AG08396 (cell line): ENCODE measurements at regions not wholly inside any gene's neighbourhood (a gene's known extent, or its start where the extent isn't known, plus 50 kb on each side); places are given as distances from the start of the nearest gene placed in this dataset.
"Not testable (repeated sequence)": the region's sequence is repeated elsewhere in the genome, so short reads cannot be mapped to it uniquely, and the experiment has no call there.

Source experiments
- DNase-seq: peaks from one replicate; pipeline ENCODE4 v3.0.0; 2012; ENCODE audit warnings: low spot score, mixed read lengths

DNA sequence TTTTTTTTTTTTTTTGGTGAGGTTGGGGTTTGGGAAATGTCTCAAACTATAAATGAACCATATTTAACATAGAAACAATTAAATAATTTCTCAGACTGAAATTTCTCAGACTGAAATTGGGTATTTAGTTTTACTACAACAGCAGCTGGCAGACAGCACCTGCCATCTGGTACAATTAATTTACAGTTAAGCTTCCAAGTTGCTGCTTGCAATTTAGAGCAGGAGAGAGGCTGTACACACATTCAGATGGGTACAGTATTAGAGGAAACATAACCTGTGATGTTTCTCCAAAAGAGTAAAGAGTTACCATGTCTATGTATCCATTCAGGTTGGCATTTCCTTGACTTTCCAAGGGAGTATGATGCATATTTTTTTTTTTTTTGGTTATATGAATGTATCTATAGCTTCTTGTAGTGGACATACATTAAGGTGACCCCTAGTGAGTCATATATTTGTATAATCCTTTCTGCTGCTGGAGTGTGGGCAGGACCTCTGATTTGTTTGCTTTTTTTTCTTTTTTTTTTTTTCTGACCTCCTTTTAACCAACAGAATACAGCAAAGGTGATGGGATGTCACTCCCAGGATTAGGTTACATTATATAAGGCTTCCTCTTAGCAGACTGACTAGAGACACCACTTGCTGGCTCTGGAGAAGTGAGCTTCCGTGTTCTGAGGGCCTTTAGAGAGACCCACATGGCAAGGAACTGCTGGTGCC is 201.7 kb downstream of the PTH2R start:
- no peak for DNase-seq

DNA sequence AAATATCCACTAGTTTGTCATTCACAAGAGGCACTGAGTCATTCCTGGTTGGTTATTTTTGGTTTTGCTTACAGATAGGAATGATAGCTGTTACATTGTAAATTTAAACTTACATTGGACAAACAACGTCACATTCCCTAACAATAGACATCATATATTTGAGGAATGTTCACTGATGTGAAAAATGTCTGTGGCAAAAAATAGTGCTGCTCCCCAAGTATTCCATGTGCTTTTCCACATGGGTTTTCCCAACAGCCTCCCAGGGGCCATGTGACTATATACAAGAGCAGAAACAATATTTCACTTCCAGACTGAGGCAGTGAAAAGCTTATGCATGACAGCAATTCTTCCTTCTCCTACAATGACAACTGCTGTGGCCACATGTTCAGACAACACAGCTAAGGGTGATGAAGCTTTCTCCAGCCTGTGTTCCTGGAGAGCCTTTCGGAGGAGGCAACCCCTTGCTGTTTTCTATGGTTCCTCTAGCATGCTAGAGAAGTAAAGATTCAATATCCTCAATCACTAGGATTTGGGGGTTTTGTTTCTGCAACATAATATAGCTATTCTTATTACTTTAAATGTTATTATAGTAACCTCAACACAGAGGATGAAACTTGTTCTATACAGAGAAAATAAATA is 202.7 kb downstream of the PTH2R start:
- no peak for DNase-seq

DNA sequence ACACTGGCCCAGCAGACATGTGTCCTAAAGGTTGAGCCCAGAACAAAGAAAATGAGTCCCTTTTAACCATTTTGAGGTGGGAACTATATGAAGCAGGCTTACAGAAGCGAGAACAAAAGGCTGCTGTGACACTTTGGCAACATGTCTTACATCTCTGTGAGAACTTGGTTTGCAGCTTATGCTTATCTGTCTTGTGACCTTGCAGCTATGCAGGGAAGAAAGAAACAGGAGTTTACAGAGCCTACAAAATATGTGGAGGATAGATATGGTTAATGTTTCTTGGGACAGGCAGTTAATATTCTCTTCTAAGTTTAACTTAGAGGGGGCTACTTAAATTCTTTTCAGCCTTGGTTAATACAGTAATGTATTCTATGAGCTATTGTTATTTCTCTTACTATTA is 209.1 kb downstream of the PTH2R start:
- not testable (repeated sequence) for DNase-seq

DNA sequence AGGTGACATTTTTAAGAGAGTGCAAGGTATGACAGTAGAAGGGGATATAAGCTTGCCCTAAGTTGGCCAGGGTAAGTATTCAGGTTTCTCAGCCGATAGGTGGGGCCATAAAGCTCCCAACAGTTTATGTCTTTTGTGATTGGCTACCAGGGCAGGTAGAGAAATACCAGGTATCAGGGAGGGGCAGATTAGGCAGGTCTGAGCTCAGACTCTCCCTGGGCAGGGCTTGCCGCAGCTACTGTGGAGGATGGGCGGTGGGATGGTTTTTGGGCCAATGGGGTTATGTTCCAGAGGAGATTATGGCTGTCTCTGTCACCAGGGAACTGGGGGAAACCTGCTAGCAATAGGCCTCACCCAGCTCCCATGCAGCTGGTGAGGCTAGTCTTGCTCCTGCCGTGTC is 211.6 kb downstream of the PTH2R start:
- no peak for DNase-seq

DNA sequence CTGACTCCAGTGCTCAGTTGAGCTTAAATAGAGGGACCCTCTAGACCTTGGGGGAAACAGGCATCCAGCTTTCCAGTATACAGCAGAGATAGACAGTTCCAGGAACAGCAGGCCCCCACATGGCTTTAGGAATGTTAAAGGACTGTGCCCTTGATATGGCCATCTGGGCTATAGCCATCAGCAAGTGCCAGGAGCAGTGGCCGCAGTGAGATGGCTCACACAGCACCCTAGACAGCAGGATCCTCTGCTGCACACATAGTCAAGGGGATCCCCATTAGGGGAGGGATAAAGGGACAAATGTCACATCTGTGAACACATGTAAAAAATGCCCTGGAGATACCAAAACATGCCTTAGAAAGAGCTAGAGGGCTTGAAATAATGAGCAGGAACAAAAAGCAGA is 213.4 kb downstream of the PTH2R start:
- DNase-seq: no peak

DNA sequence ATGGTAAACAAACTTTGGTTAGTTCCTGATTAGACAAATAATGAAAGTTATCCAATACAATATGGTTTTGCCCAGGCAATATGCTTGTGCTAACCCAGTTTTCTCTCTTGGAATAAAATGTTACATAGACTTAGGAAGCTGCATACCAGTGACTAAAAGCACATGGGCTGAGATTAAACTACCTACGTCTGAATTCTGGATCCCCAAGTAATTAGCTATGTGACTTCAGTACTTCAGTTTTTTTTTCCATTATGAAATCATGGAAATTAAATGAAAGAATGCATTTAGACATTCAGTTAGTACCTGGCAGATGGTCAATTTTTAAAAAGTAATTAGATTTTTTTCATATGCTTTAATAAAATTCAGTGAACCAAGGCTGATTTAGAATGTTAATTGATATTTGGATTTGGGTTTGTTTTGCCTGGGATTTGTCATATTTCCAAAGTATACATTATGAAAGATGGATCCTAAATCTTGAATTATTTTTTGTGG is 213.9 kb downstream of the PTH2R start:
- DNase-seq: no peak

DNA sequence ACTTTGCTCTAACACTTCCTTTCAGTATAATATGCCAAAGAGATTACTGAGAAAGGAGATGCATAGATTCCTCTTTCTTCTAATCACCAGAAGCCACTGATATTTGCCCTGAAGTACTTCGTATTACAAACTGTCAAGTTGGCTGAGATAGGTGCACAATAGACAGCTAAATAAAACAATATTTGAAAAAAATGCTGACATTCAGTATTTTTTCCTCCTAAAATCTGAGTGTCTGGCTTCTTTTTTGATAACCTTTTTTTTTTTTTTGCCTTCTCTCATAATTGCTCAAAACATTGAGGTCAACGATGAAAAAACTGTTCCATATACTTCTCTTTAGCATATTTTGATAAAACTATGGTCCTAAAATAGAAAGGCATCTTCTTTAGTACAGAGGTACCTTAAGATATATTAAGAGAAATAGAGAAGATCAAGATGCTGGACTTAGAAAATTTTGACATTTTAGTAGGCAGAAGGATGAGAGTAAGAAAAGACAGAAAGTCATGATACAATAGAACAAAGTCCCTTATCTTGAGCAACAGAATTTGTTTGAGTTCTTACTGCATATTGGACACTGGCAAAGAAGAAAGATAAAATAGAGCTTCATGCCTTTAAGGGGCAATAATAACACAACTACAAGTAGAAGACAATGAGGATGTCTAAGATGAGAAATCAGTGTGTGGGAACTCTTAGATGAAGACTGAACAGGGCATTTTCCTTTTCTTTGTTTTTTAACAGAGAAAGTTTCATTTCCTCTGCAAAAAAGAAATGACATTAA is 220.7 kb downstream of the PTH2R start:
- DNase-seq: no peak

DNA sequence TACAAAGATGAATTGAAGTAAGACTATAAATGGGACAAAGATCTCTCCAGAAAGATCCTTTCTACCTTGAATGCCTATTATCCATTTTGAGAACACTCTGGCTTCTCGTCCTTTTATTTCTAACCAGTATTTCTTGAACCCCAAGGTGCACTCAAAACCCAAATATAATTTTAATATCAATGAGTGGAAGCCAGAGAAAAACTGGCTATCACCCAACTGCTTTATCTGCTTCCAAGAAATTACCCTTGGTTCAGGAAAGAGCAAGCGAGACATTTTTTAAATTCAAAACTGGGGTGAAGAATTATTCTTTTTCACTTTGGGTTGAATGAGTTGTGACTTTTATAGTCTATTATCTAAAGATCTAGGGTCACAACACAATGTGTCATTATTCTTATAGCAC is 221.3 kb downstream of the PTH2R start:
- DNase-seq: no peak

DNA sequence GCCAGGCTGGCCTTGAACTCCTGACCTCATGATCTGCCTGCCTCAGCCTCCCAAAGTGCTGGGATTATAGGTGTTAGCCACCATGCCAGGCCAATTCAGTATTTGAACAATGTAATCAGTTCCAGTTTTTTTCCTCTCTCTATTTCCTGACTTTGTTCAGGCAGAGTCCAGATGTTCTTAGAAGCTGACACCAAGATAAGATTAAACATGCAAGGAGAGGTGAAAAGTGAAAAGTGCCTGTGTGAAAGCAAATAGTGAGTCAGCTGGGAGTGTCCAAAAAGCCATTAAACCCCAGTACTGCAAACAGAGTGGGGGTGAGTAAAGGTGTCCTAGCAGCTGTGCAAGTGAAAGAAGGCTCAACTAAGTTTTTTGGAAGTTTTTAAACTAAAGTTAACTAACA is 231.5 kb downstream of the PTH2R start:
- no peak for DNase-seq

DNA sequence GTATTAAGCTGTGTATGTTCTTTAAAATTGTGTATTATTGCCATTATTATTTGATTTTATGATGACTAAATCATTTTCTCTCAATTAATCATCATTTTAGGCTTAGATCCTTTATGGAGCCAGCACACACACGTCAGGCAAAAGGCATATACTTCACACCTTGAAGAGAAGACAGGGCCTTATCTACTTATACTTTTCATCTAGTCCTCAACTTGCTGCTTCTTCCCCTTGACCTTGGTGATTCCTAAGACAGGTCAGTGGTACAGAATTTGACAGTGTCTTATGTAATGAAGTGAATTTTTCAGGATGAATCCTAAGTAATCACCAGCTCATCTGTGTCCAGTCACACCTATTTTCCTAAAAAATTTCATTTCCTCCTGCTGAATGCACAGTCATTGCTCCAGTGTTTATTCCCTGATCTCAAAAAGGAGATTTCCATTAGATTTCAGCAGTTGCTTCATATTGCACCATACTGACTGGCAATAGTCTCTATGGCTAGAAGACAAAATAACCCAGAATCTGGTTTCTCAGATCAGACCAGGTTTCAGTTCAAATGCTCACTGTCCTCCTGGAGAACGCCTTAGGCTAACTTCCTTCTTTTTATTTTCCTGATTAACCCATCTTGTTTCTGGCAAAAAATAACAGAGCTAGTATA is 235.7 kb downstream of the PTH2R start:
- DNase-seq: no peak

DNA sequence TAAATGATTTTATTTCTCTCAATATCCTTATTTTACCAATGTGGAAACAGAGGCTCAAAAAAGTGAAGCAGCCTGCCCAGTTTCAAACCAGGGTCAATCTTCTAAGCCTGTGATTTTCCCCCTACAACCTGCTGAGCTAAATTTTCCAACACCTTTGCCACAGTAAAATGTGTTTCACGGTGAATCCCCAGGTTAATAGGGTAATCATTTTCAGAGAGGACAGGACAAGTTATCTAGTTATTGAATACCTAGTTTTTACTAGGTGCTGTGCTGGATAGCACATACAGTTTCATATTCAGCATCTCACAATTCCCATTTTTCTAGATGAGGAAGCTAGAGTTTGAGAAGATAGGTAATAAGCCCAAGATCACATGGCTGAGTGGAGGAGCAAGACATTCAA is 236.6 kb downstream of the PTH2R start:
- no peak for DNase-seq

DNA sequence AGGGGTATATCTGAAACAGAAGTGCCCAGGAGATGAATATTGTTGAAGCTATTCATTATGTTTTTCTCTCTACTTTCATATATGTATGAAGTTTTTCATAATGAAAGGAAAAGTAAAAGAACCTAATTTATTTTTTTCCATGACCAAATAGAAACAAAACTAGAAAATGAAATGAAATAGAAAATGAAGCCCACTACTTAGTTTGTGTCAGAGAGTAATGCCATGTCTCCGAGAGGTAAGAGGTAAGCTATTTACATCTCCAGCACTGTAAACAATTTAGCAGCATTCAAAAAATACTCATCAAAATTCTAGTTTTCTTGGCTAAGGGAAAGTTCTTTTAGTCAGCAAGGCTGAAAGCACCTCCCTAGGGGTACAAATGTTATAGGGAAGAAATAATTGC is 238.6 kb downstream of the PTH2R start:
- no peak for DNase-seq

DNA sequence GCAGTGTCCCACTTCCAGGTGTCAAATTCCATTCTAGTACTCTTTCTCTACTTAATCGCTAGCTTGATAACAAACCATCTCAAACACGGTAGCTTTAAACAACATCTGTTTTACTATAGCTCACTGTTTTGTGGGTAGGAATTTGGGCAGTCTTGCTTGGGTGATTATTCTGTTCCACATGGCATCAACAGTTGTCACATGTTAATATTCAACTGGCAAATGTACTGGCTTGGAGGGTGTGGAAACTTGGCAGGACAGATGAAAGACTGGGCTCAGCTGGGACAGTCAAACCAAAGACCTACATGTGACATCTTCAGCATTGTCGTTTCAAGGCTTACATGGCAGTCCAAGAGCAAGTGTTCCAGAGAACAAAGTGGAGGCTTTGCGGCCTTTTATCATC is 241.8 kb downstream of the PTH2R start:
- DNase-seq: no peak

DNA sequence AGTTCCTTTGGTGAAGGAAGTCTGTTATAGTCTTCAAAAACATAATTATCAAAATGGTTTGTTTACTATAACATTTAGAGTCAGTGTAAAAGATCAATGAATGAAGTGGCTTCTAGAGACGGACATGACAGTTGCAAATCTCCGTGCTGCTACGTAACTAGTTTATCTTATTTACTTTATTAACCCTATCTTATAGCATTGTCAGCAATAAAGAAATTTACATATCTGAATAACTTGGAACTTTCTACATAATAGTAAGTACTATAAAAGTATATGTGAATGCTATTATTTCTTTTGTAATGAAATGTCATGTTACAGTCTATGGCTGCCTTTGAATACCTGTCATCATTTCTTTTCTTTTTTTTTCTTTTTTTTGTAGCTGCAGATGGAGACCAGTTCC is 246.8 kb downstream of the PTH2R start:
- no peak for DNase-seq

DNA sequence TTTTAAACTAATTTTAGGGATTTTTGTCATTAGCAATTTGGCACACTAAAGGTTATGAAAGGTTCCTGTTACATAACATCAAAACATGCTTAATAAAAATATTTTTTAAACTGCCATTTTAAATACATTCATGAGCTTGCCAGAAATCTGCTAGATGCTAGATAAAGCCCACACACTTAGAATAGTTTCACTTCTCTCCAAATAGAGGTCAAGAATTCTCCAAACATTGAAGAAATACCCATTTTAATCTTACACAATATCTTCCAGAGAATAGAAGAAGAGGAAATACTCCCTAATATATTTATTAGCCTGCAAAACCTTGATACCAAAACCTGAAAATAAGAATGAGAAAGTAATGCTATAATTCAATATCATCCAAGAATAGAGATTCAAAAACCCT is 247.5 kb downstream of the PTH2R start:
- DNase-seq: no peak

DNA sequence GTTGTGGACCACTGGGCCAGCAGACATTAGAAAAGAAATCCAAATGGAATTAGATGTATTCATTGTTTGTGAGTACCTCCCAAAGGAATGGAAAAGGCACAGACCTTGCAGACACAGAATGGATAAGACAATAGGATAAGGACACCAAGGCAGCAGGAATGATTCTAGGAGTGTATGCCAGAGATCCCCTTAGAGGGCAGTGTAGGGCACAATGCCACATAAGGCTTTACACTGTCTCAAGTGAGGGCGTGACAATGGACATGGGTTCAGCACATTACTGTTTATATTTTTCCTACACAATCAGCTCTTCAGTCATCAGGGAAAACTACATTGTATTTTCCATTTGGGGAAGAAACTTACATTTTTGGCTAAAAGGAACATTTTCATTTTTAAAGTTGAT is 250.9 kb downstream of the PTH2R start:
- no peak for DNase-seq

DNA sequence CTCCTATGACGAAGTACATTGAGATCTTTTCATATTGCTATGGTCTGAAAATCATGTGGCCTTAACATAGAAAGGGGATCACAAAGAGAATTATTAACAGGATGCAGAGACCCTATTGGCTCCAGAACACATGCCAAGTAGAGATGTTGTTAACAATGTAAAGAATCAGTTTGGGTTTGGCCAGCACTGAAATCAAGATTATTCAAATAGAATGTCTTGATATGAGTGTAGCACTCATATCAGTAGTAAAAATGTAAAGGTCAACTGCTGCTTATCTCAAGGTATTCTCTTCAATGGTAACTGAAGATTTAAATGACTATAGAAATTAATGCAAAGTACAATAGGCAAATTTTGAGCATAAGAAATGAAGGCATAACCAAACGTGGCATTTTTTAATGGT is 262.8 kb downstream of the PTH2R start:
- DNase-seq: no peak

DNA sequence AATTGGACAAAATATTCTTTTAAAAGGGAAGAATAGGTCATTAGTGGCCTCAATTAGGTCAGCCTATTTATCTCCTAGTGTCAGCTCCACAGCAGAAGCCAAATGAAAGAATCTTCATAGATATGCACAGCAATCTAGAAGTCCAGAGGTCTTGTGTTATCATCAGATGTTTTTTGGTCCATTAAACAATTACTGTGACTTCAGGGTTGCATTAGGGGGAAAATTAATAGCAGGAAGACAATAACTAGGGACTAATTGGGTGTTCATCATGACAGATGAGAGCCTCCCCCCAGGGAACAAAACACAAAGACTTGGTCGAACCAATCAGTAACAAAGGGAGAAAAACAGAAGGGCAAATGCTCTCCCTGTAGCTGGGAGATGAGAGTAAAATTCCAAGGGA is 264.7 kb downstream of the PTH2R start:
- no peak for DNase-seq

DNA sequence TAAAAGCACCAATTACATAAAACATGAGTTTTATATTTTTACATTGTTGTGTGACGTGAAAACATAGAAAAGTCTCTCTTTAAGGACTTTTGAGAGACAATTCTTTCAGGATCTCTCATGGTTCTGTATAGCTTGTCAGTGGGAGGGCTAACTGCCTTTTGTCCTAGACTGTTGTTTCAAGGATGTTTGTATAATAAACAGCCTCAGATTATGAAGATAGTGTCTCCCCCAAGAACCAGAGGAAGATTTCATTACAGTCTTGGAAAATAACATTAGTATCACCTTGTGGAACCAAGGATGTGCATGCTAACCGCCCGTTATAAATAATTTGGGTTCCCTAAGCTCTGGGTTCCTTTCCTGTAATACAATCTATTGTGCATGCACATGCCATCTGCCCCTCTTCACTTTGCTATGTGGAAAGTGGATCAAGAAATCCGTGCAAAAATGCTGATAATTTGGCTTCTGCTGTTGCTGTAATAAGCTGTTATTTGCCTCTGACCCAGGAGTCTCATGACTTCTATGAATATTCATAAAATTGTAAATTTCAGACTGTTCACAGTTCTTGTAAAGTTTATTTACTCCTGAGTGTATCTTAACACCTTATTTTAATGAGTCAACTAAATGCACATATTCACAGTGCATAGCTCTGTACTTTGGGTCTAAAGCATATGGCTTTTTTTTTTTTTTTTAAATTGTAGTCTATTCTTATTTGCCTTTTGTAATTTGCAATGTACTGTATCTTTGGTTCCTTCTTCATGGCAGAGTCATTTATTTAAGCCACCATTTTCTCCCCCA is 265.5 kb downstream of the PTH2R start:
- no peak for DNase-seq

DNA sequence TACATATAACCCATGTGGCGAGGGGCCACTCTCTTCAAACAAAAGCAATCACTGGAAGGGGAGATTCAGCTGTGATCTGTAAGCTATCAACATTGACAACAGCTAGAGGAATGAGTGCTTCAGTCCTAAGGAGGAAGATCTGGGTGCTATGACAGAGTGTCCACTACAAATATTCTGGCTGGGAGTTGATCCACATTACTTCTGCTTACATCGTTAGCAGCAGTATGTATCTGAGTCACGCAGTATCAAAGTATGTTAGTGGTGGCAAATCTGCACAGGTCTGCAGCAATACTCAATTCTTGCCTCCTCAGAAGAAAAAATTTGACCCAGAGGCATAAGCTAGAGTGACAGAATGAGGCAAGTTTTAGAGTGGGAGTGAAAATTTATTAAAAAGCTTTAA is 267.0 kb downstream of the PTH2R start:
- DNase-seq: no peak

DNA sequence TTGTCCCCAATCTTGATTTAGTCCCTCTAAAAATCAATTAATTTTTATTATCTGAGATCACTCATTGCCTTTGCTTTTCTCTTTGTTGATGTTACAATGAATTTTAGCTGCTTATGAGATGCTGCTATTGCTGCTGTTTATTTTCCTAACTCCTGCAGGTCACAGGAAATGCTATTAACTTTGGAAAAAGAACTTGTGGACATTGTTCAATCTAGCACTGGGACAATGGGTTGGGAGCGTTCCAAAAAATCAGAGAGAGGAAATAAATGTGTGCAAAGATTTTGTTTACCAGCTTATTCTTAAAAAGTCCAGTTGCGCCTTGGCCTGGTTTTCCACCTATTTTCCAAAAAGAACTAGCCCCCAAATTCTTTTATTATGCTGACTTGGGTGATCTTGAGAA is 268.3 kb downstream of the PTH2R start:
- DNase-seq: no peak

DNA sequence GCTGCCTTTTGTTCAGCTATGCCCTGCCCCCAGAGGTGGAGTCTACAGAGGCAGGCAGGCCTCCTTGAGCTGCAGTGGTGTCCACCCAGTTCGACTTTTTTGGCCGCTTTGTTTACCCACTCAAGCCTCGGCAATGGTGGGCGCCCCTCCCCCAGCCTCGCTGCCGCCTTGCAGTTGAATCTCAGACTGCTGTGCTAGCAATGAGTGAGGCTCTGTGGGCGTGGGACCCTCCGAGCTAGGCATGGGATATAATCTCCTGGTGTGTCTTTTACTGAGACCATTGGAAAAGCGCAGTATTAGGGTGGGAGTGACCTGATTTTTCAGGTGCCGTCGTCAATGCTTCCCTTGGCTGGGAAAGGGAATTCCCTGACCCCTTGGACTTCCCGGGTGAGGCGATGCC is 279.3 kb downstream of the PTH2R start:
- not testable (repeated sequence) for DNase-seq
